Fibroblast of pulmonary artery (primary cell): ENCODE measurements at regions not wholly inside any gene's neighbourhood (a gene's known extent, or its start where the extent isn't known, plus 50 kb on each side); places are given as distances from the start of the nearest gene placed in this dataset.

Experiments used
- DNase-seq: peaks from one replicate; pipeline ENCODE4 v3.0.0-alpha.2; 2010; ENCODE audit warnings: low read depth
- H3K4me3 ChIP-seq: replicated peaks from 2 replicates; pipeline ENCODE4 v1.5.1; 2011; ENCODE audit warnings: low read depth, mild to moderate bottlenecking, control low read depth, low read length, moderate library complexity
- CTCF ChIP-seq: IDR thresholded peaks from 2 replicates; pipeline ENCODE4 v1.5.1; 2011; ENCODE audit warnings: mild to moderate bottlenecking, control low read depth, low read length, inconsistent platforms; ENCODE audit errors: missing control alignments

DNA sequence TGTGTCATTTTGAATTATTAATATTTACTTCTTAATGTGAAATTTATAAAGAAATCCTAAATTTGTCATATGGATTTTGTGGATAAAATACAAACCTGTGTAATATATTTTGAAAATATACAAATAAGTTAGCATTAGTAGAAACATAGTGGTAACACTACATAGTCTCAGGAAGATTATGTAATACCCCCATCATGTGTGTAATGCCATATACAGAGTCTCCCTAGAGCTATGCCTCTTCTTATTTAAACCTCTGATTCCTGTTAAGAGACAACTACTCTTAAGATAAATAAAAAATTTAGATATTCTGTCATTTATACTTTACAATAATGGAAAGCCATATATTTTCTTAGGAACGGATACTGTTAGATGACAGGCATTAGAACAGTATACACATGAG lies 2012.0 kb upstream of the LRRTM1 start:
- no peak overlapping the region for H3K4me3 ChIP-seq
- no peak for TF ChIP-seq CTCF
- no peak for DNase-seq

- TF ChIP-seq CTCF: no peak
- H3K4me3 ChIP-seq: no peak overlapping the region
- DNase-seq: no peak
These were observed 2010.4 kb upstream of the LRRTM1 start for GRCh38 chr2:82314836-82315472.

DNA sequence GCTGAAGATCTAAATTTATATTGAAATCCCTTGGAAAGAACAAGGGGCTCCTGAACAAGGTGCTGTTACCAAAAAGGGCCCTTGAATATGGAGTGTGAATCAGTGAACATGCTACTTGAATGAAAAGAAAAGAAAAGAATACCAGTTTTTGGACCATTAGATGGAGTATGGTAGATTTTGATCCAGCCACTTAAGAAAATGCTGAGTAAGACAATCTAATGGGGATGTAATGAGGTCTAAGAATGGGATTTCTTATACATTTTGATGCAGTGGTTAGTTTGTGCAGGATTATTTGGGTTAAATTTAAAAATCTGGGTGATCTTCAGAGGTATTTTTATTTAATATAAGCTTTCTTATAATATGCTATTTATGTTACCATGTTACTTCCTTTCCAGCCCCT lies 2003.0 kb upstream of the LRRTM1 start:
- H3K4me3 ChIP-seq: no peak overlapping the region
- TF ChIP-seq CTCF: no peak
- no peak for DNase-seq

- DNase-seq: no peak
- no peak overlapping the region for H3K4me3 ChIP-seq
- no peak for TF ChIP-seq CTCF
These were observed 1997.0 kb upstream of the LRRTM1 start for GRCh38 chr2:82301506-82301905.

GRCh38 chr2:82289446-82289845 lies 1984.9 kb upstream of the LRRTM1 start:
- DNase-seq: no peak
- TF ChIP-seq CTCF: no peak
- H3K4me3 ChIP-seq: no peak overlapping the region

DNA sequence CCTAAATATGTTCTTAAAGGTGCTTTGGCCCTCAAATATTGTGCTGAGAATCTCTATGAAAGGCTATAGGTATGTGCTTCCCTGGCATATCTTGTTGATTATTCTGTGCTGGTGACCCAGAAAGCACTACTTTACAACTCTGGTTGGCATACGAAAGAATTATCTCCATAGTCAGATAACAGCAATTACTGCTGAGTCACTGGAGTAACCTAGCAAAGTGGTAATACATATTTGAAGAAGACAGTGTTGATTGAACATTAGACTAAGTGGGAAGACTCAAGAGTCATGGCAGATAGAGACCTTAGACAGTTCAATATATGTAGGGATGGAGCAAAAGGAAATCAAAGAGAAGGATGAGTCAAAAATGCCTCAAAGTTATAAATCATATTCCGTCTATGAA lies 1978.5 kb upstream of the LRRTM1 start:
- DNase-seq: no peak
- TF ChIP-seq CTCF: no peak
- no peak overlapping the region for H3K4me3 ChIP-seq
